HG02970 (cell line): ENCODE measurements at regions not wholly inside any gene's neighbourhood (a gene's known extent, or its start where the extent isn't known, plus 50 kb on each side); places are given as distances from the start of the nearest gene placed in this dataset.
"Not testable (repeated sequence)": the region's sequence is repeated elsewhere in the genome, so short reads cannot be mapped to it uniquely, and the experiment has no call there.

Experiments used
- ATAC-seq: cut with Tn5 transposase; IDR thresholded peaks from one replicate; pipeline ENCODE4 v1.9.1; 2021; ENCODE audit warnings: mild to moderate bottlenecking, moderate library complexity, moderate number of reproducible peaks; ENCODE audit not compliant: unreplicated experiment, low FRiP score

DNA sequence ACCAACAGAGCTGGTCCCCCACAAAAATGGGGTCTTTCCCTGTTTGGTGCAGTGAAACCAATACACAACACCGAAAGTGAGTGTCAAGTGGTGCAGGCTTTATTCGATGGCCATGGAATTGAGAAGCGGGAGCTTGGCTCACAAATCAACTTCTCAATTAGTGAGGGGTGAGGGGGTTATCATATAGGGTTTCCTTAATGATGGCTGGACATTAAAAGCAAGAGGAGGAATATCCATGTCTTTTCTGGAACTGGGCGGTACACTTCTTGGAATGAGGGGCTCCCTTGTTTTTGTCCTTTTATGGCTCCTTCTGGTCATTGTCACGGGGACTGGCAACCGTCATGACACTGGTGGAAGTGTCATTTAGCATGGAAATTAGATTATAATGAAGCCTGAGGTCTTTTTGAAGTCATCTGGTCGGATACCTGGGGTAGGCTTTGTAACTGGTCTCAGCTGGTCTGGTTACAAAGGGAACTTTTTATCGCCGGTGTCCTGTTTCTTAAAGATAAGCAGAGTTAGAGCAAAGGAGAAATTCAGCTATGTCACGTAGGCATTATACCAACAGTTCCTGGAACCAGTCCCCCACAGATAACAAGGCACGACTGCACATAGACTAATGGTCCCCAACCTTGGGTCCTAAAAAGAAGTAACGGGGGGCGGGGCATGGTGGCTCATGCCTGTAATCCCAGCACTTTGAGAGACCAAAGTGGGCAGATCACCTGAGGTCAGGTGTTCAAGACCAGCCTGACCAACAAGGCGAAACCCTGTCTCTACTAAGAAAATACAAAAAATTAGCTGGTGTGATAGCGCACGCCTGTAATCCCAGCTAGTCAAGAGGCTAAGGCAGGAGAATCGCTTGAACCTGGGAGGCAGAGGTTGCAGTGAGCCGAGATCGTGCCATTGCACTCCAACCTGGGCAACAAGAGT, 93.5 kb upstream of the NDUFV2 start:
- ATAC-seq: no peak

DNA sequence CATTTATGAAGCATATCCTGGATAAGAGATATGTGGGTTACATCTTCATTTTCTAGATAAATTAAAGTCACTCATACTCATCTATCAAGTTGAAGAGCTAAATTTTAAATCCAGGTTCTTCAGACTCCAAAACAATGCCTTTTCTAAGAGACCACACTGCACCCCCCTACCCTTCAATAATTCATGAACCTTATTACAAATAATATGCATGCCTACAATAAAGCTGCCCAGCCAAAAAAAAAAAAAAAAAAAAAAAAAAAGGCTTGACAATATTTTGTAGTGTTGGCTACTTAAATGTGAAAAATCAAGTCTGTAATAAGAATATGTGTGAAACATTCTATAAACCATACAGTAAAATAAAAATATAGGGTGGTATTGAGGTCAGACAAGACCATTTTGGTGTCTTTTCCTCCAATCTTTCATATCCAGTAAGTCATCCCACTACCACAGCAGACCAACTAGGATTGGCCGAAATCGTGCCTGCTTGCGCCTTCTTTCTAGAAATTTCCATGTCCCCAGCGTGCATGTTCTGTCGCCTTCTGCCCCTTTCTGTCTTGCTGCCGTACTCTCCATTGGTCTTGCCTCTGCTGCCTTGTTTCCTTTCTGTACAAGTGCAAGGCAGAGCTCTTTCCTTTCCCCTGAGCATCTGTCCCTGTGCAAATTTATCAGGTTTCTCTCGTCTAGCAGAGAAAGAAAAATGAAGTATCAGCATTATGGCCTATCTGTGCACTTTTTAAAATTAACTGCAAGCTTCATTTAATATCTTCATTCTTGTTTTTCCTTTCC, 92.6 kb upstream of the NDUFV2 start:
- no peak for ATAC-seq

DNA sequence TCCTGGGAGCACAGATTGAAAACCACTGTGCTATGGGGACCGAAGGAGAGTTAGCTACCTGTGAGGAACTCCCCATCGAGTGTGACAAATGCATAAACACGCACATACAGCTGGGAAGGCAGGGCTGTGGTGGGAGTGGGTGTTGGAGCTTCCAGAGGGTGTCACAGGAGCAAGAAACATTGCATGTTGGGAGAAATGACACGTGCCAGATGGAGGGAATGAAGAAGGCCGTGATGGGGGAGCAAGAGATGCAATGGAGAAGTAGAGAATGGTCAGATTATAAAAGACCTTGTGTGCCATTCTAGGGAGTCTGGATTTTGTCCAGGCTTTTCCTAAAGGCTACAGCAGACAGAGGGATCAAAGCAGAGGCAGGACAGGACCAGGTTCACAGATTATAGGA, 91.1 kb upstream of the NDUFV2 start:
- no peak for ATAC-seq

DNA sequence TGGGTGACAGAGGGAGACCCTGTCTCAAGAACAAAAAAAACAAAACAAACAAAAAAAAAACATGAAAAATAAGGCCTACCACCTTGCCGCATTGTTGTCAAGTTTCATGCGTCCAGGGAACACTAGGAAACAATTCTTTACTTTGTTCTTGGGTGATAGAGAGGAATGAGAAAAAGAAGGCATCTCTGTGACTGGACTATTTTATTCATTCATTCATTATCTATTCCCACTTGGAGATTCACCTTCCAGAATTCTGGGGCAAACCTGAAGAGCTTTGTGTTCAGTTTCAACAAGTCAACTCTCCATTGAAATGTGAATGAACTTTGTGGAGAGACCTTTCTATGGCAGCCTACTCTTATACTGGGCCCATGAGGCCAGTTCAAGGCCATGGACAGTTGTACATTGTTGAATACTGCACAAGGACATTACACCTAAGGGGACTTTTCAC, 88.5 kb upstream of the NDUFV2 start:
- no peak for ATAC-seq

DNA sequence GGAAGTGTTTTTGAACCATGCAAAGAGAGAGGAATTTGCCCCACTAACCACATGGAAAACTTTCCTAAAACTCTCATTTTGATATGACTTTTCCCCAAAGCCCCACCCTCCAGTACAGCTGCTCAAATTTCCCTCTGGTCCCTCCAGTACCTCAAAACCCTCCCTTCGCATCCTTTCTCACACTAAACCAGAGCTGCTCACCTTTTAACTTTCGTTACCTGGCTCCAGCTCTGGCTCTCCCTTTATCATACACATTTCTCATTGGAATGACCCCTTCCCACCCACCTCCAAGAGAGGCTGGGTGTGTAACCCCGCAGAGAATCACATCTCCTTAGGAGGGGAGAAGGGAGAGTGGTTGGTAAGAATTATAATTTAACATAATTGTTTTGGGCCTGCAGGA, 86.8 kb upstream of the NDUFV2 start:
- ATAC-seq: no peak

DNA sequence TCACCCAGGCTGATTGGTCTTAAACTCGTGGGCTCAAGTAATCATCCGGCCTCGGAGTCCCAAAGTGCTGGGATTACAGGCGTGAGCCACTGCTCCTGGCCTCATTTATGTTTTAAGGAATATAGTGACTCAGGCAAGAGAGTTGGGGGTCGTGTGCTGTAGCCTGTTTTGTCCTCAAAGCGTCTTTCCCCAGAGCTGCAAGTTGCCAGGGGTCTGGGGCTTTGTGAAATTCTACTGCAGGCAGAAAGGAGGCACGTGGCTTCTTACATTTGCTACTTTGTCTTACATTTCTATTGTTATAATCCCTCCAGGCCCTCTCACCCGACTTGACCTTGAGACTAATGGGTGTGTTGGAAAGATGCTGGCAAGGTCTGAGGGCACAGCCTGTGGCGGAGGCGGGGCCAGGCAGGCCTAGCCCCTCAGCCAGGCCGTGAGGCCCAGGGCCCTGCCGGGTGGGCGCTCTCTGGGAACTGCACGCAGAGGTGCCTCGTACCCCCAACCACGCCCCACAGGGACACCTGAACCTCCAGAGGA, 85.8 kb upstream of the NDUFV2 start:
- no peak for ATAC-seq

DNA sequence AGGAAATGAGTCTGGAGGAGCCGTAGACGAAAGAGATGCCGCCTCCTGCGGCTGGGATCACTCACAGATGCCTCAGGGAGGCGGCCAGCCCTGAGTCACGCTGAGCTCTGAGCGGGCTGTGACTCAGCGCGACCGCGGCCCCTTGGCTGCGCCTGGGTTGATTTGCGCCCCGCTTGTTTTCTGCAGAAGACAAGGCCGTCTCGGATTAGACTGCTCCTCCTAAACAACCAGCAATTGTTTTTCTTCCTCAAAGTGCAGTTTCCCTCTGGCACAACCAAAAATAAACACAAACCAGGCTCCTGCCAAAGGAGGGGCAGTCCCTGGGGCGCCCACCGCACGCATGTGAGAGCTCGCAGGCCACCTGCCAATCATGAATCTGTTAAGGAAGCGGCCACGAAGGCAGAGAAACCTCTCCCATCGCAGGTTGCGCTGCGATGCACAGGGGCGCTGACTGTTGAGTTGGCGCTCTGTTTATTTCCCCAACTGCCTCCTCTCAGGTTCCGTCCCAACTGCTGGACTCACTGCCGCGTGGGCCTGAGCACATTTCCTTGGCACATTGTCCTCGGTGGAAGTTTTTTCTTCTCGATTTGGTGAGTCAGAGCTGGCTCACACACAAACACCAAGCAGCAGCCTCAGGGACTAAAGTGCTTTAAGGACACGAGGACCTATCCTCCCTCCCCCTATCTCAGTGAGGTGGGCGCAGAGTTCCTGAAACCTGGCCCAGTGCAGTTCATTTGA, 85.2 kb upstream of the NDUFV2 start:
- peak; percentile 76 for ATAC-seq

DNA sequence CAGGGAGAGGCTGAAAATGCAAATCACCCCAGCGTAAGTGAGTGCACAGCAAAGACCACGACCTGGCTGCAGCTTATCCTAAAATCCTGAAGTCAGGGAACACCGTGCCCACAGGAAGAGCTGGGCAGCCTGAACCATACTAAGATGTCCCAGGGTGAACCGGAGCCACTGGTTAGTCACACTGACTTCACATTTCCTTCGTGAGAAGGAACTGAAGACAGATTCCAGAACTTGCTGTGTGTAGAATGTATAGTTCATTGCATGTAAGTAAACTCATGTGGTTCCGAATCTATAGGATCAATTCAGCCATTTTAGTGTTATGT, 84.6 kb upstream of the NDUFV2 start:
- no peak for ATAC-seq

DNA sequence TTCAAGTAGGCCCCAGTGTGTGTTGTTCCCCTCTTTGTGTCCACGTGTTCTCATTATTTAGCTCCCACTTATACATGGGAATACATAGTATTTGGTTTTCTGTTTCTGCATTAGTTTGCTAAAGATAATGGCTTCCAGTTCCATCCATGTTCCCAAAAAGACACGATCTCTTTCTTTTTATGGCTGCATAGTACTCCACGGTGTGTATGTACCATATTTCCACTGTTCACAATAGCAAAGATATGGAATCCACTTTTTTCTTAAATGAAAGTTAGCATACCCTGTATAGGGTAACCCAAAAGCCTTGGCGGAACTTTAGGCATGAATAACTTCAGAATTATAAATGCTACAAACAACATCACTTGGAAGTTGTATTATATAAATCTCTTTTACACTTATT, 83.4 kb upstream of the NDUFV2 start:
- ATAC-seq: no peak

DNA sequence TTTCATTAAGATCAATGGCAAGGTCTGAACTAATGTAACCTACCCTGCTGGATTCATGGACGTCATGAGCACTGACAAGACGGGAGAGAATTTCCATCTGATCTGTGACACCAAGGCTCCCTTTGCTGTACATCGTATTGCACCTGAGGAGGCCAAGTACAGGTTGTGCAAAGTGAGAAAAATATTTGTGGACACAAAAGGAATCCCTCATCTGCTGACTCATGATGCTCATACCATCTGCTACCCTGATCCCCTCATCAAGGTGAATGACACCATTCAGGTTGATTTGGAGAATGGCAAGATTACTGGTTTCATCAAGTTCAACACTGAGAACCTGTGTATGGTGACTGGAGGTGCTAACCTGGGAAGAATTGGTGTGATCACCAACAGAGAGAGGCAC, 82.3 kb upstream of the NDUFV2 start:
- no peak for ATAC-seq

DNA sequence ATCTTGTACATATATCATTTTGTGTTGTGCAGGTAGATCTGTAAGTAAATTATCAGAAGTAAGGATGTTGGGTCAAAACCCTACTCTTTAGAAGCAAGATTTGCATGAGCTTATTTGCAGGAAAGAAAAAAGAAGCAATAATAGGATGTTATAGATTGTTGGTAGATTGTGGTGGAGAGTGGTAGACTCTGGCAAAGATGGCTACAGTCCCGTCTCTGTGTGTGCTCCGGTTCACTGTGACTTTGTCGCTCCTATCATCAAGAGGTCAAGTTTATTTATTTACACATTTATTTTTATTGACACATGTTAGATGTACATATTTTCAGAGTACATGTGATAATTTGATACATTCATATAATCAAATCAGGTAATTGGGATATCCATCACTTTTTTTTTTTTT, 81.0 kb upstream of the NDUFV2 start:
- no peak for ATAC-seq

DNA sequence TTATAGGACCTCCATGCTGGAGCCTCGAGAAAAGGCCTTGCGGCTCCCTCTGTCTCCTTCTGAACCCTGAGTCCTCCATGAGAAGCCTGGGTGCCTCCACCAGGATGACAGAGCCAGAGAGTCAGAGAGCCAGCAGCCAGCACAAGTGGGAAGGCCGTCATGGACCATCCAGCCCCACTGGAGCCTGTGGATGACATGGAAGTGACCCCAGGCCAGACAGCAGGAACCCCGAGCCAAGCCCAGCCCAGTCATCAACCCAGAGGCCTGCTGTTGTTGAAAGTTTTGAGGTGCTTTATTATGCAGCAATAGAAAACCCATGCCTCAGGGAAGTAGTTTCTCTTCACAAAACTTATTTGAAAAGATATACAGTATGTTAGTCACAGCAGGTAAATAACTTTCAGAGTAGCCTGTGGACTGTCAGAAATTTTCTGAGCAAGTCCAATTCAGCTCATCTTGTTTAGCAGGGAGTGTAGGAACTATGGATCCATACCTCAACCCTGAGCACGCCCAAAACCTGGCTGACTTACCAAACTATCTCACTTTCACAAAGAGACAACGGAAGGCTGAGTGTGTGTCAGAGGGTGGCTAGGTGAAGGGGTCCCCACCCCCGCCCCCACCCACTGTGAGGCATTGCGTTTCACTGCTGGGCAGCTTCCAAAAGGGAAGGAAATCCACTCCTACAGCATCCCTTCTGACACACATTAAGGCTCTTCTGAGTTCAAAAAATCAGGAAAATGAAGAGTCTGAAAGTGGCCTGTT, 79.9 kb upstream of the NDUFV2 start:
- ATAC-seq: no peak

DNA sequence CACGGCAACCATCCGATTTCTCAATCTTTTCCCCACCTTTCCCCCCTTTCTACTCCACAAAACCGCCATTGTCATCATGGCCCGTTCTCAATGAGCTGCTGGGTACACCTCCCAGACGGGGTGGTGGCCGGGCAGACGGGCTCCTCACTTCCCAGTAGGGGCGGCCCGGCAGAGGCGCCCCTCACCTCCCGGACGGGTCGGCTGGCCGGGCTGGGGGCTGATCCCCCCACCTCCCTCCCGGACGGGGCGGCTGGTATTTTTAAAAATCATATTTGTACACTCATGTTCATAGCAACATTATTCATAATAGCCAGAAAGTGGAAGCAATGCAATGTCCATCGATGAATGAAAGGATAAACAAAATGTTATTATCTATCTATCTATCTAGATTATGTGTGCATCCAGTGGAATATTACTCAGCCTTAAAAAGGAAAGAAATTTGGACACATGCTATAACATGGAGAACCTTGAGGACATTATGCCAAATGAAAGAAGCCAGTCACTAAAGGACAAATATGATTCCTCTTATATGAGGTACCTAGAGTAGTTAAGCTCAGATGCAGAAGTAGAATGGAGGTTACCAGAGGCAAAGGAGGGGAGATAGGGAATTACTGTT, 78.4 kb upstream of the NDUFV2 start:
- not testable (repeated sequence) for ATAC-seq

DNA sequence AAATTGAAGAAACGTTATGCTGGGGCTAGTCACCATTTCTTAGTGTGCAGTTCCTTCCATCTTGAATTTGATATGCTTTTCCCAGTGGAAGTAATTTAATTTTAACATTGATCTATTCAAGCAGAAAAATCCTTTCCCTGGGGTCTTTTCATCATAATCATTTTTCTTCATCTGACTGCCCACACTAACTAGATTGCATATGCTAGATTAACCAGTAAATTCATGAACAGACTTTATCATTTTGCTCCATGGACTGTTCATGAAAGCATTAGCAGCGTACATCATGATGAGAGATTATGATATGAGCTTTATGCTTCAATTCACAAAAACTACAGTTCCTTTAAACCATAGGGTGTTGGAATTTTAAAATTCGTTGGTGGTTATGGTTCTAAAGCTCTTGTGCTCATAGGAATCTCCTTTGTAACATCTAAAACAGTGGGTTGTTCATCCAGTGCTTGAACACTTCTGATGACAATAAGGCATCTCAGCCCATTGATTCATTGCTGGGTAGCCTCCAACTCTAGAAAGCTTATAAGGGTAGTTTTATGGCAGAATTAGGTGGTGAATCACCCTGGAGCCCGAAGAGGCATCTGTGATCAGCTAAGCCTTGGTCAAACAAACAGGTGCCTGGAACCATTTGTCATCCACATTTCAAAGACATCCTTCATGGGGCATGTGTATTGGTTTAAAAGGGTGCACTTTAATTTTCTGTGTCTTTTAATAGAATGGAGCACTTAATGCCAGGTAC, 77.2 kb upstream of the NDUFV2 start:
- no peak for ATAC-seq

DNA sequence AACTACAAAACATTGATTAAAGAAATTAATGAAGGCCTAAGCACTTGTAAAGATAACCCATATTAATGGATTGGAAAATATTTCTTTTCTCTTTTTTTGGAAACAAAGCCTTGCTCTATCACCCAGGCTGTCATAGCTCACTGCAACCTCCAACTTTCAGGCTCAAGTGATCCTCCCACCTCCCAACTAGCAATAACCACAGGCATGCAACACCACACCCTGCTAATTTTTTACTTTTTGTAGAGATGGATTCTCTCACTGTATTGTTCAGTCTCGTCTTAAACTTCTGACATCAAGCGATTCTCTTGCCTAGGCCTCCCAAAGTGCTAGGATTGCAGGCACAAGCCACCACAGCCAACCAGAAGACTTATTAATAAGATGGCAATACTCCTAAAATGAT, 73.4 kb upstream of the NDUFV2 start:
- no peak for ATAC-seq

DNA sequence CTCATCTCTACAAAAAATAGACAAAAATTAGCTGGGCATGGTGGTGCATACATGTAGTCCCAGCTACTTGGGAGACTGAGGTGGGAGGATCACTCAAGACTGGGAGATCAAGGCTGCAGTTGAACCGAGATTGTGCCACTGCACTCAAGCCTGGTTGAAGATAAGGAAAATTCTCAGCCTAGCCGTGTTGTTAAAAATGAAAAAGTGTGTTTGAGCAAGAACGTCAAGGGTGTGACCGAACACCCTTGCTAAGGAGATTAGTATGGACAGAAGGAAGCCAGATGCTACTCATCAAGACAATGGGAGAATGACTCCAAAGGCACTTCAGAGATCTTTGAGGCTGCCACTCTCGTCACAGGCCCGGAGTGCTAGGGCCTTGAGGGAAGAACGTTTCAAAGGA, 70.0 kb upstream of the NDUFV2 start:
- no peak for ATAC-seq

DNA sequence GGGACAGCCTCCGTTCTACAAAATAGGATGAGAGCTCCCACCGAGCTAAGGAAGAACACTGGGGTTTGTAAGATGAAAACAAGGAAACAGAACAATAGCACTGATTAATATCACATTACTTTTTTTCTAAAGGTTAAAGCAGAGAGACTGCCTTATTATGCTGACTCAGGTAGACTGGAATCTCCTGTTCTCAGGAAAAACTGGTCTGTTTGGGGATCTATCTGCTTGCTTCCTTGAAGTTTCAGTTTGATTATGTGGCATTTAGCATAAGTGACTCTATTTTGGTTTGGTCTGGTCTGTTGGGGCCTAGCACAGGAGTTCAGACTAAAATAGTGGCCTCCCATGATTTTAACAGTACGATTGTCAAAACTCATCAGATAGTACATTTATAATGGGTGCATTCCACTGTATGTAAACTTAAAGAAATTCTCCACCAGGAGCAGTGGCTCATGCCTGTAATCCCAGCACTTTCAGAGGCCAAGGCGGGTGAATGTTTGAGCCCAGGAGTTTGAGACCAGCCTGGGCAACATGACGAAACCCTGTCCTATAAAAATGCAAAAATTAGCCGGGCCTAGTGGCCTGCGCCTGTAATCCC, 64.1 kb upstream of the NDUFV2 start:
- no peak for ATAC-seq

DNA sequence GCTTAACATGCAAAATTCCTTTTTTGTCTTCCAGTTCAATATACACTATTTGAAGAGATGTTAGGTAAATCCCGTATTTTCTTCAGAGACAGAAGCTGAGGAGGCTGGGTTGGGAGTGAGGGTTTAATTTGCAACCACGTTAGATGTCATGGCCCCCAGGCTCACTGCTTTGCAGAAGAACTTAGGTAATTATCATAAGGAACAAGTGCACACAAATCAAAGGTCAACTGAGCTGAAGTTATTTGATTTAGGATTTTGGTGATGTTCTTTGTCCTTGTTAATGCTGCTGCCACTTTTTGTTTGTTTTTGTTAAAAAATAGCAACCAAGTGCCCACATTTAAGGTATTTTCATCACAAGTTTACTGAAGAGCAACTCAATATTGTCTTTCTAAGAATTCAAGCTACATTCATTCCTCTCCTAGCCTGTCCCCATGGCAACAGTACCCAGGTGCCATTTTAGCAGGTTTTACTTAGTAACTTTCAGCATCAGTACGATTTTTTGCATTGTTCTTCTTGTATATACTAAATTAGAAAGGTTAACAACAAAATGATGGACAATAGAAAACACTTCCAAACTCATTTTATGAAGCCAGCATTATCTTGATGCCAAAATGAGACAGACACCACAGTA, 62.9 kb upstream of the NDUFV2 start:
- no peak for ATAC-seq
